A673 (cell line): ENCODE measurements at regions not wholly inside any gene's neighbourhood (a gene's known extent, or its start where the extent isn't known, plus 50 kb on each side); places are given as distances from the start of the nearest gene placed in this dataset.
"Not testable (repeated sequence)": the region's sequence is repeated elsewhere in the genome, so short reads cannot be mapped to it uniquely, and the experiment has no call there.

Source experiments
- EZH2 ChIP-seq: fragments of 200-600 bp; sonication (generic); IDR thresholded peaks from 2 replicates; pipeline ENCODE4 v1.6.1; 2017; ENCODE audit warnings: borderline replicate concordance, low read depth, mild to moderate bottlenecking, mixed read lengths, antibody characterized with exemption, low read length; ENCODE audit not compliant: poor library complexity, severe bottlenecking
- TF ChIP-seq, protein P1 (sequence below): fragments of 300-800, 200-600 bp; sonication (generic); conservative IDR thresholded peaks from 2 replicates; pipeline ENCODE4 v1.5.1; 2017; ENCODE audit warnings: low read depth, mild to moderate bottlenecking, antibody characterized with exemption, low read length, moderate library complexity, mixed read lengths

DNA sequence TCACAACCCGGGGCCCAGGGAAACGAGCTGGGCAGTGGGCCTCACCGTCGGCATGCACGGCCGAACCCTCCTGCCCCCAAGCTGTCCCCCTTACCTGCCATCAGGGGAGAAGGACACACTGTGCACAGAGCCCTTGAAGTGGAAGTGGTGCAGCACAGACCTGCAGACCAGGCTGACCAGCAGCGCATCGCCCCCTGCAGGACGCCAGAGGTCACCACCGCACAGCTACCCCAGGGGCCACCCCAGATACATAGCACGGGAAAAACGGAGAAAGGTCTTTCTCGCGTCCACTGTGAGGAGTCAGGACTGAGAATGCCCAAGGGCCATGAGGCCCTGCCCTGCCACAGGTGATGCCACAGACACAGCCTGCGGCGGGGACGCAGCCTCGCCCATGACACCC is 5373.7 kb upstream of the TPTE start:
- TF ChIP-seq, protein P1, sequence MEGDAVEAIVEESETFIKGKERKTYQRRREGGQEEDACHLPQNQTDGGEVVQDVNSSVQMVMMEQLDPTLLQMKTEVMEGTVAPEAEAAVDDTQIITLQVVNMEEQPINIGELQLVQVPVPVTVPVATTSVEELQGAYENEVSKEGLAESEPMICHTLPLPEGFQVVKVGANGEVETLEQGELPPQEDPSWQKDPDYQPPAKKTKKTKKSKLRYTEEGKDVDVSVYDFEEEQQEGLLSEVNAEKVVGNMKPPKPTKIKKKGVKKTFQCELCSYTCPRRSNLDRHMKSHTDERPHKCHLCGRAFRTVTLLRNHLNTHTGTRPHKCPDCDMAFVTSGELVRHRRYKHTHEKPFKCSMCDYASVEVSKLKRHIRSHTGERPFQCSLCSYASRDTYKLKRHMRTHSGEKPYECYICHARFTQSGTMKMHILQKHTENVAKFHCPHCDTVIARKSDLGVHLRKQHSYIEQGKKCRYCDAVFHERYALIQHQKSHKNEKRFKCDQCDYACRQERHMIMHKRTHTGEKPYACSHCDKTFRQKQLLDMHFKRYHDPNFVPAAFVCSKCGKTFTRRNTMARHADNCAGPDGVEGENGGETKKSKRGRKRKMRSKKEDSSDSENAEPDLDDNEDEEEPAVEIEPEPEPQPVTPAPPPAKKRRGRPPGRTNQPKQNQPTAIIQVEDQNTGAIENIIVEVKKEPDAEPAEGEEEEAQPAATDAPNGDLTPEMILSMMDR: not testable (repeated sequence)
- TF ChIP-seq EZH2: not testable (repeated sequence)
